SK-N-SH (cell line): ENCODE measurements at regions not wholly inside any gene's neighbourhood (a gene's known extent, or its start where the extent isn't known, plus 50 kb on each side); places are given as distances from the start of the nearest gene placed in this dataset.

Source experiments
- CTCF ChIA-PET: fragments of 300-600, 350-600 bp; formaldehyde crosslinking; extraction: SDS; loops from one replicate; lab custom pipeline; 2021; lab: Yijun Ruan, JAX
- POLR2A ChIA-PET: fragments of 350-600 bp; sonication (Branson Sonifier 250); formaldehyde crosslinking; extraction: SDS; loops from one replicate; lab custom pipeline; 2020; ENCODE audit warnings: antibody characterized with exemption, inconsistent platforms; lab: Yijun Ruan, JAX
- DNase-seq: peaks from one replicate; pipeline ENCODE4 v3.0.0; 2012
- H2AFZ ChIP-seq: fragments of 200-600 bp; sonication (generic); 2 replicates; pipeline ENCODE4 v1.8.1; 2016; ENCODE audit warnings: antibody characterized with exemption, mild to moderate bottlenecking, low read depth
- H3F3A ChIP-seq: fragments of 200-600 bp; sonication (generic); replicated peaks from 2 replicates; pipeline ENCODE3; 2016; ENCODE audit warnings: antibody characterized with exemption, mild to moderate bottlenecking; ENCODE audit not compliant: insufficient read depth
- H3K27ac ChIP-seq, 2 experiments: fragments of 200-500 bp in 1 of 2; fragments of 200-600 bp in 1 of 2; sonication (Bioruptor generic) in 1 of 2; sonication (generic), shearing (Covaris generic) in 1 of 2; 2 replicates each; pipeline versions ENCODE4 v1.5.1 to v1.6.1; 2014 to 2016; ENCODE audit warnings: low read depth in 2 of 2, inconsistent platforms in 1 of 2, low read length in 1 of 2, mild to moderate bottlenecking in 1 of 2, mixed read lengths in 1 of 2
- H3K27me3 ChIP-seq: fragments of 200-600 bp; sonication (generic), shearing (Covaris generic); 2 replicates; pipeline ENCODE4 v1.6.1; 2016; ENCODE audit warnings: mixed run types; ENCODE audit not compliant: insufficient read depth
- H3K36me3 ChIP-seq, 2 experiments: fragments of 200-500 bp in 1 of 2; fragments of 200-600 bp in 1 of 2; sonication (Bioruptor generic) in 1 of 2; sonication (generic) in 1 of 2; replicated peaks in 1 of 2; 2 replicates each; pipeline versions ENCODE3 to v1.5.1; 2014 to 2016; ENCODE audit warnings: low read length in 1 of 2, mild to moderate bottlenecking in 1 of 2; ENCODE audit not compliant: insufficient read depth in 2 of 2, control insufficient read depth in 1 of 2
- H3K4me1 ChIP-seq, 2 experiments: fragments of 200-500 bp in 1 of 2; fragments of 200-600 bp in 1 of 2; sonication (Bioruptor generic) in 1 of 2; sonication (generic), shearing (Covaris generic) in 1 of 2; 2 replicates each; pipeline versions ENCODE4 v1.5.1 to v1.6.1; 2014 to 2016; ENCODE audit warnings: low read depth in 1 of 2, low read length in 1 of 2, mixed run types in 1 of 2; ENCODE audit not compliant: insufficient read depth in 2 of 2, control insufficient read depth in 1 of 2
- H3K4me2 ChIP-seq: fragments of 200-600 bp; sonication (generic), shearing (Covaris generic); 2 replicates; pipeline ENCODE4 v1.6.1; 2017; ENCODE audit warnings: mixed run types
- H3K4me3 ChIP-seq, 2 experiments: fragments of 200-500 bp in 1 of 2; fragments of 200-600 bp in 1 of 2; sonication (Bioruptor generic) in 1 of 2; sonication (generic), shearing (Covaris generic) in 1 of 2; 2 replicates each; pipeline versions ENCODE4 v1.5.1 to v1.8.1; 2014 to 2016; ENCODE audit warnings: low read depth in 2 of 2, inconsistent platforms in 1 of 2, low read length in 1 of 2, mild to moderate bottlenecking in 1 of 2, mixed read lengths in 1 of 2, moderate library complexity in 1 of 2
- H3K79me2 ChIP-seq: fragments of 200-600 bp; sonication (generic); 2 replicates; pipeline ENCODE4 v1.8.1; 2017; ENCODE audit warnings: mild to moderate bottlenecking; ENCODE audit not compliant: insufficient read depth
- H3K9ac ChIP-seq: fragments of 200-600 bp; sonication (generic); 2 replicates; pipeline ENCODE4 v1.6.1; 2017; ENCODE audit warnings: mixed run types
- H3K9me2 ChIP-seq: fragments of 200-600 bp; sonication (generic); 2 replicates; pipeline ENCODE4 v1.6.1; 2017; ENCODE audit warnings: mixed run types
- H3K9me3 ChIP-seq: fragments of 200-600 bp; sonication (generic); 2 replicates; pipeline ENCODE4 v1.6.1; 2017; ENCODE audit warnings: mixed run types, mild to moderate bottlenecking, moderate library complexity
- H4K20me1 ChIP-seq: fragments of 200-600 bp; sonication (generic); 2 replicates; pipeline ENCODE4 v1.6.1; 2017; ENCODE audit warnings: mild to moderate bottlenecking, mixed run types; ENCODE audit not compliant: insufficient read depth
- CTCF ChIP-seq: fragments of 200-600 bp; sonication (generic); IDR thresholded peaks from 2 replicates; pipeline ENCODE4 v1.6.1; 2017; ENCODE audit warnings: antibody characterized with exemption, mild to moderate bottlenecking, moderate library complexity
- EZH2phosphoT487 ChIP-seq: fragments of 200-600 bp; sonication (generic); IDR thresholded peaks from 2 replicates; pipeline ENCODE4 v1.6.1; 2017; ENCODE audit warnings: low read depth, mixed run types, mild to moderate bottlenecking, antibody characterized with exemption, moderate library complexity, borderline replicate concordance
- JUND ChIP-seq: IDR thresholded peaks from 2 replicates; pipeline ENCODE4 v1.4.0; 2012
- MXI1 ChIP-seq: IDR thresholded peaks from 2 replicates; pipeline ENCODE4 v1.6.1; 2012; ENCODE audit warnings: mild to moderate bottlenecking, low read depth, low read length, improper control_type of control experiment
- NRF1 ChIP-seq: IDR thresholded peaks from 2 replicates; pipeline ENCODE4 v1.6.1; 2012; ENCODE audit warnings: low read depth, mild to moderate bottlenecking, low read length
- RAD21 ChIP-seq: IDR thresholded peaks from 2 replicates; pipeline ENCODE4 v1.6.1; 2012; ENCODE audit warnings: mild to moderate bottlenecking, low read length
- RXRA ChIP-seq: IDR thresholded peaks from 2 replicates; pipeline ENCODE4 v1.4.0; 2012; ENCODE audit warnings: low read depth, mild to moderate bottlenecking, borderline replicate concordance
- SMC3 ChIP-seq: IDR thresholded peaks from 2 replicates; pipeline ENCODE4 v1.6.1; 2012; ENCODE audit warnings: low read depth, low read length, improper control_type of control experiment
- TAF1 ChIP-seq: IDR thresholded peaks from 2 replicates; pipeline ENCODE4 v1.6.1; 2012; ENCODE audit warnings: low read depth, mild to moderate bottlenecking, low read length, moderate library complexity, borderline replicate concordance
- WGBS: methylation state at CpG from one replicate; pipeline ENCODE4 v1.1.6; 2017; ENCODE audit warnings: low lambda C conversion rate; 5-methylcytosine and 5-hydroxymethylcytosine counted together

GRCh38 chr6:166862287-166862977, 93.9 kb downstream of the RNASET2 start:
- Histone ChIP-seq H3K36me3 (no peaks in the 10 kb centered on the region), H4K20me1 (no peaks in the 10 kb centered on the region), H3K9me3 (no peaks in the 10 kb centered on the region), H3F3A (no peaks in the 10 kb centered on the region), H3K4me3 (peak overlapping the region; percentile 60 to 67), H3K9ac (no peak overlapping the region), H3K27ac (peak overlapping the region in 1 of 2 experiments; percentile 82; a peak in 2 of 4 replicates), H3K4me1 (peaks cover 0 to 12% of the 10 kb centered on the region in 2 experiments; a peak in 2 of 4 replicates), H3K9me2 (no peaks in the 10 kb centered on the region), H3K4me2 (peak overlapping the region; percentile 94), H2AFZ (peak overlapping the region; percentile 68), H3K27me3 (peaks cover 47% of the 10 kb centered on the region; the same call in 1 of the 2 replicates), H3K79me2 (no peaks in the 10 kb centered on the region)
- WGBS, result 3% methylated on average over 34 of the region's 56 CpGs
- ChIA-PET POLR2A (interaction anchor here (1.1 kb wide), 1 partner anchor 94 kb away, joined by 3 read pairs; the partner anchor contains the start of gene RNASET2), CTCF (interaction anchor here (0.6 to 1.6 kb wide), 13 partner anchors 10 to 280 kb away, joined by 3 to 10 read pairs (median 3); no protein-coding TSS in a partner anchor)
- DNase-seq, result peak; percentile 93
- TF ChIP-seq EZH2phosphoT487 (no peak), MXI1 (peak; percentile 16; the same call in 1 of the 2 replicates), CTCF (peak; percentile 14), JUND (no peak), TAF1 (no peak), NRF1 (no peak), RXRA (no peak), RAD21 (peak; percentile 27)

- H3K4me2 ChIP-seq, result peak overlapping the region; percentile 94
- no peaks in the 10 kb centered on the region for H3F3A ChIP-seq
- no peak overlapping the region for H3K9ac ChIP-seq
- peaks cover 0 to 8% of the 10 kb centered on the region in 2 experiments; a peak in 2 of 4 replicates for H3K4me1 ChIP-seq
- peak; percentile 40 for DNase-seq
- H3K79me2 ChIP-seq, result no peaks in the 10 kb centered on the region
- no peaks in the 10 kb centered on the region for H4K20me1 ChIP-seq
- H3K27ac ChIP-seq, result peak overlapping the region in 1 of 2 experiments; percentile 82; a peak in 2 of 4 replicates
- peak overlapping the region; percentile 60 to 67 for H3K4me3 ChIP-seq
- peaks cover 47% of the 10 kb centered on the region; the same call in 1 of the 2 replicates for H3K27me3 ChIP-seq
- H3K36me3 ChIP-seq, result no peaks in the 10 kb centered on the region
- H3K9me2 ChIP-seq, result no peaks in the 10 kb centered on the region
- CTCF ChIA-PET, result interaction anchor here (0.8 to 1.6 kb wide), 10 partner anchors 10 to 280 kb away, joined by 3 to 10 read pairs (median 3); no protein-coding TSS in a partner anchor
- peak overlapping the region; percentile 68; the same call in 1 of the 2 replicates for H2AFZ ChIP-seq
- no peaks in the 10 kb centered on the region for H3K9me3 ChIP-seq
- 3% methylated on average over 11 of the region's 11 CpGs for WGBS
- TF ChIP-seq MXI1 (peak; percentile 26; the same call in 1 of the 2 replicates), NRF1 (0 out of 2 replicates have a peak, but pooled peaks have one; percentile 11), SMC3 (no peak)
- POLR2A ChIA-PET, result interaction anchor here (1.1 kb wide), 1 partner anchor 94 kb away, joined by 3 read pairs; the partner anchor contains the start of gene RNASET2
Observed at GRCh38 chr6:166861961-166862286, 94.4 kb downstream of the RNASET2 start.
